SHP77 treated with DMSO at 0.1 percent for 48 hours (cell line): ENCODE measurements at regions not wholly inside any gene's neighbourhood (a gene's known extent, or its start where the extent isn't known, plus 50 kb on each side); places are given as distances from the start of the nearest gene placed in this dataset.
"Not testable (repeated sequence)": the region's sequence is repeated elsewhere in the genome, so short reads cannot be mapped to it uniquely, and the experiment has no call there.

Experiments
- DNase-seq: peaks from one replicate; lab custom pipeline; 2025; lab: John Stamatoyannopoulos, UW

- no peak for DNase-seq
These were observed 683.7 kb upstream of the SOX9 start for GRCh38 chr17:71437166-71437565.

GRCh38 chr17:71438631-71439146 lies 682.1 kb upstream of the SOX9 start:
- no peak for DNase-seq

DNA sequence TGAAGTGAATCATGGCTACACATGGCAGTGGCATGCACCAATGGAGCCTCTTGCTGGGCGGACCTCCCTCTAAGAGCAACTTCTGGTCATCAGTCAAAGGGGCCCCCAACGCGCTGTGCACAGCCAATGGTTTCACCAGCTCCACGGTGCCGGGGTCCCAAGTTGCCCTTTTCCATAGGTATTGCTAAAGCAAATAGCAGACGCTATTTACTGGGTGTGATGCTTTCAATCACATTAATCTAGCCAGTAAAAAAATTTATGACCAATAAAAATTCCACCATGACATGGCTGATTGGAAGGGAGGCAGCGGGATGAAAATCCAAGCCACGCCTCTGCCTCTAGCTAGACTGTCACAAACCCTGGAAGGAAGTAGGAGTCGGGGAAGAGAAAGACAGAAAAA lies 680.3 kb upstream of the SOX9 start:
- DNase-seq: no peak

- DNase-seq: no peak
These were observed 679.7 kb upstream of the SOX9 start for GRCh38 chr17:71441098-71441497.

- DNase-seq: no peak
These were observed 676.7 kb upstream of the SOX9 start for GRCh38 chr17:71444078-71444477.

DNA sequence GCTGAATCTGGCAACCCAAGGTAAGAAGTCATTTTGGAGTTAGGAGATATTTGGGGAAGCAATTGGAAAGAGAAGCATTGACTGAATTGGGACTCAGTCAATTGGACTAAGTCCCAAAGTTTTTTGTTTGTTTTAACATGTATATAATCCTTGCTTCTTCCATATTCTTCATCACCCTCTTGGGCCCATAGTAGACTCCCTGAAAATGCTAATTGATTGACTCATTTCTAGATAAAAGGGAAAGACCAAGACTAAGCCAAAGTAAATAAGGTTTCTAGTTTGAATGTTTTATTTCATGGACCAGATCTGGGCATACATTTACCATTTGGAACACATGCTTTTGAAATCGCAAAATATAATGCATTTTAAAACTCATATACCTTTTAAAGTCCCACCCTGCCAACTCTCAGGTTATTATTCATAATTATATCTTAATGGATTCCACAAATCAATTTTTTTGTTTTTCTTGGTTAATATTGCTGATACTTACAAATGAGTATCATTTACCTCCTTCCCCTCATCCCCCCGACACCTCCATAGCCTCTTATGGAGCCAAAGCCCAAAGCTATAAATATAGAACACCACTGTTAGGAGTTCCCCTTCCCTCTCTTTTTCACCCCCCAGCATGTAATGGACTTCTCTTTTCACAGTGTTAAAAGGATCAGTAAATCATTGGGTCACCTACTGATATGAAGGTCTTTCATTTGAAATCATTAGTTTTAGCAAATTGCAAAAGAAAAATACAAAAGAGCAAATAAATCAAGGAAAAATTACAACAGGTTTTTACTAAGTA lies 674.0 kb upstream of the SOX9 start:
- DNase-seq: no peak

- no peak for DNase-seq
These were observed 673.2 kb upstream of the SOX9 start for GRCh38 chr17:71447644-71448043.

- not testable (repeated sequence) for DNase-seq
These were observed 670.2 kb upstream of the SOX9 start for GRCh38 chr17:71450657-71451056.

DNA sequence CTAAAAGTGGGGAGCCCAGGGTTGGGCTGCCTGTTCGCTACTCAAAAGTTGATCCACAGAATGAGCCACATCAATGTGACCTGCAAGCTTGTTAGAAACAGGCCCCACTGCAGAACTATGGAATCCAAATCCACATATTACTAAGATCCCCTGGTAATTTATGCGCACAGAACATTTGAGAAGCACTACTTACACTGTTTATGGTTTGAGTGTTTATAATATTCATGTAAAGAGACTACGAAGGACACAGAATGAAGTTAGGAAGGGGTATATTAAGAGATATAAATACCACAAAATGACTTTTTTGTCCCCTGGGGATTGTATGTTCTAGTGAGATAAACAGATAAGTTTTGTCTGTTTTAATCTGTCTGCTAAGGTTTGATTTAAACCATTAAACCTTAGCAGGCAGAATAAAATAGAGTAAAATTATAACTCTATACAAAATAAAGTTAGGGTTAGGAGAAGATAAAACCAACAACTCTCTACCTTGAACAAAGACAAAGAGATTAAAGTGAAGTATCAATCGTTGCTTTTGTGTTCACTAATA lies 666.9 kb upstream of the SOX9 start:
- DNase-seq: no peak

- DNase-seq: no peak
These were observed 665.6 kb upstream of the SOX9 start for GRCh38 chr17:71455219-71455618.

GRCh38 chr17:71458322-71458721 lies 662.5 kb upstream of the SOX9 start:
- DNase-seq: no peak

- DNase-seq: no peak
These were observed 659.9 kb upstream of the SOX9 start for GRCh38 chr17:71460943-71461342.

- DNase-seq: no peak
These were observed 659.2 kb upstream of the SOX9 start for GRCh38 chr17:71461498-71462169.

GRCh38 chr17:71464241-71464640 lies 656.6 kb upstream of the SOX9 start:
- DNase-seq: no peak

GRCh38 chr17:71464751-71465150 lies 656.1 kb upstream of the SOX9 start:
- no peak for DNase-seq

GRCh38 chr17:71467719-71468118 lies 653.1 kb upstream of the SOX9 start:
- no peak for DNase-seq

DNA sequence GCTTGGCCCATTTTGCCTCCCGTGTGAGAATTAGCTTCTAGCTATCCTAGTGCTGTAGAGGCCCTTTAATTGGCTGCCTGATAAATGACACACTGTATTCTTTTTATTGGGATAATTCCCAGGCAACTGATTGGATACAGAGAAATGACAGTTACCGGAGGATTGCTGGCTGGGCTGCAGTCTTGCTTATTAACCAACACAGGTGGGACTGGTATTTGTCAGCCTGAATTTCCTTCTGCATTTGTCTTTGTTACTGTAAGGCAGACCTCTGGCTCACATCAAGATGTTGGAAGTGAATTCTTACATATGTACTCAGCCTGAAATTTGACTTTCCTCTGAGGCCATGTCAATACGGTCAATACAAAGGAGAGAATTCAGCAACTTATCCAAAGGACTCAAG lies 650.8 kb upstream of the SOX9 start:
- DNase-seq: no peak

- DNase-seq: no peak
These were observed 647.7 kb upstream of the SOX9 start for GRCh38 chr17:71472809-71473789.

DNA sequence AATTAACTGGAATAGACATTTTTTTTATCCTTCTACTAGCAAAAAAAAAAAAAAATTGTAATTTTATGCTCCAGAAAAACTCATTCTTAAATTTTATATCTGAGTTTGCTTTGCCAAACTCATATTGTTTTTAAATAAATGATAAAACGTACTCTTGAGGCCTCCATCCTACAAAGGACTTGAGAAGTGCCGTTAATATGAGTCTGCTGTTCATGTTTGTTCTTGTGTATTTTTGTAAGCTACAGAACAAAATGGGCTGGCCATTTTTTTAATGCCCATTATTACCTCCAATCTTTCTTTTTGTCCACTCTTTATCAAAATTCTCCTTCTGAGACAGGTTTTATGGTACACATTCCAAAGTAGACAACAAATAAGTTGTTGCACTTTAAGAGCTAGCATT lies 643.5 kb upstream of the SOX9 start:
- DNase-seq: no peak

GRCh38 chr17:71480099-71480498 lies 640.7 kb upstream of the SOX9 start:
- no peak for DNase-seq

GRCh38 chr17:71482625-71483024 lies 638.2 kb upstream of the SOX9 start:
- DNase-seq: no peak

DNA sequence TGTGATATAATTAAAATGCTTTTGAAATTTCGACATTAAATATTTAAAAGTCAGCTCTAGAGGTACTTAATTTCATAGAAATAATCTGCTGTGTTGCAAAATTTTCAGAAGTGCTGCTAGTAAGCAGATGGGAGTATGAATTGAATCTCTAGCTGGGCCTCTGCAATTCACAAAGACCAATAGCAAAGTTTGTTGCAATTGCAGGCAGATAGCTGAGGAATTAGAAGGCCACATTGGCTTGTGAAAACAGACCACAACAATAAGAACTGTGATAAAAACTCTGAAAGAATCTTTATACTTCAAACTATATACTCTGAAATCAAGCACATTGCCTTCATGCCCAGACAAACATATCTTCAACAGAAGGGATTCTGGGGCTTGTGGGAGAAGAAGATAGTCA lies 636.3 kb upstream of the SOX9 start:
- DNase-seq: no peak
